ENCODE measurements at regions not wholly inside any gene's neighbourhood (a gene's known extent, or its start where the extent isn't known, plus 50 kb on each side); places are given as distances from the start of the nearest gene placed in this dataset.

GRCh38 chr6:43983191-43983590 is 144.1 kb downstream of the MRPL14 start:
- TF ChIP-seq, protein P1, sequence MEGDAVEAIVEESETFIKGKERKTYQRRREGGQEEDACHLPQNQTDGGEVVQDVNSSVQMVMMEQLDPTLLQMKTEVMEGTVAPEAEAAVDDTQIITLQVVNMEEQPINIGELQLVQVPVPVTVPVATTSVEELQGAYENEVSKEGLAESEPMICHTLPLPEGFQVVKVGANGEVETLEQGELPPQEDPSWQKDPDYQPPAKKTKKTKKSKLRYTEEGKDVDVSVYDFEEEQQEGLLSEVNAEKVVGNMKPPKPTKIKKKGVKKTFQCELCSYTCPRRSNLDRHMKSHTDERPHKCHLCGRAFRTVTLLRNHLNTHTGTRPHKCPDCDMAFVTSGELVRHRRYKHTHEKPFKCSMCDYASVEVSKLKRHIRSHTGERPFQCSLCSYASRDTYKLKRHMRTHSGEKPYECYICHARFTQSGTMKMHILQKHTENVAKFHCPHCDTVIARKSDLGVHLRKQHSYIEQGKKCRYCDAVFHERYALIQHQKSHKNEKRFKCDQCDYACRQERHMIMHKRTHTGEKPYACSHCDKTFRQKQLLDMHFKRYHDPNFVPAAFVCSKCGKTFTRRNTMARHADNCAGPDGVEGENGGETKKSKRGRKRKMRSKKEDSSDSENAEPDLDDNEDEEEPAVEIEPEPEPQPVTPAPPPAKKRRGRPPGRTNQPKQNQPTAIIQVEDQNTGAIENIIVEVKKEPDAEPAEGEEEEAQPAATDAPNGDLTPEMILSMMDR (IDR thresholded peaks at IDR 0.05) = no peak
- TF ChIP-seq EZH2 (IDR thresholded peaks at IDR 0.05; ENCODE audit: borderline replicate concordance, insufficient read depth, low read depth, low read length, poor library complexity, severe bottlenecking) = no peak

All from B cell (primary cell).